ENCODE measurements at regions not wholly inside any gene's neighbourhood (a gene's known extent, or its start where the extent isn't known, plus 50 kb on each side); places are given as distances from the start of the nearest gene placed in this dataset.

DNA sequence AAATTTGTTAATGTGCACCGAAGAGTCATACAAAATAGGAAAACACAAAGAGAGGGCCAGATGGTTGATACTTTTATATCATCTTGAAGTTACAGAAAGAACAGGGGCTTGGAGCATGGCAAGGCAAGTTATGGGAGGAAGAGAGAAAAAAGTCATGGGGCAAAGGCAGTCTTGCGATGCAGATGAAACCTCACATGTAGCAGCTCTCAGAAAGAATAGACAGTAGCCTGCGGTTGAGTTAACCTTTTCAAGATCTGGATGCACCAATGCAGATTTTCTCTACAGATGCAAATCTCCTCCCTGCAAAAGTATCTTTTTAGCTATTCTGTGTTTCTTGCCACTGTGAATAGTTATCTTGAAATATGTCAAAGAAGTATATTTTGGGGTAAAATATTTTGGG is 243.9 kb downstream of the TMEM167A start:
- WGBS: 87% methylated on average over 3 of the region's 3 CpGs
- no peak for DNase-seq (ENCODE audit: low spot score)
- no peak overlapping the region for H3K27ac ChIP-seq (ENCODE audit: low read depth in 1 of 2, low read length in 2 of 2)
- TF ChIP-seq NR2F2 (IDR thresholded peaks at IDR 0.05) (no peak), RXRA (IDR thresholded peaks at IDR 0.05) (no peak), ATF3 (IDR thresholded peaks at IDR 0.05) (no peak), JUND (IDR thresholded peaks at IDR 0.05) (no peak), SP1 (IDR thresholded peaks at IDR 0.05) (no peak), EGR1 (IDR thresholded peaks at IDR 0.05; ENCODE audit: low read depth in 2 of 2) (no peak), FOXA2 (IDR thresholded peaks at IDR 0.05) (no peak), GABPA (IDR thresholded peaks at IDR 0.05 in 1 of 2, conservative IDR thresholded peaks at IDR 0.05 in 1 of 2) (no peak), TAF1 (conservative IDR thresholded peaks at IDR 0.05) (no peak), FOXA1 (IDR thresholded peaks at IDR 0.05) (no peak), HNF4A (conservative IDR thresholded peaks at IDR 0.05) (no peak), HNF4G (IDR thresholded peaks at IDR 0.05) (no peak), RAD21 (IDR thresholded peaks at IDR 0.05) (no peak)
- TF ChIP-seq, protein P1, sequence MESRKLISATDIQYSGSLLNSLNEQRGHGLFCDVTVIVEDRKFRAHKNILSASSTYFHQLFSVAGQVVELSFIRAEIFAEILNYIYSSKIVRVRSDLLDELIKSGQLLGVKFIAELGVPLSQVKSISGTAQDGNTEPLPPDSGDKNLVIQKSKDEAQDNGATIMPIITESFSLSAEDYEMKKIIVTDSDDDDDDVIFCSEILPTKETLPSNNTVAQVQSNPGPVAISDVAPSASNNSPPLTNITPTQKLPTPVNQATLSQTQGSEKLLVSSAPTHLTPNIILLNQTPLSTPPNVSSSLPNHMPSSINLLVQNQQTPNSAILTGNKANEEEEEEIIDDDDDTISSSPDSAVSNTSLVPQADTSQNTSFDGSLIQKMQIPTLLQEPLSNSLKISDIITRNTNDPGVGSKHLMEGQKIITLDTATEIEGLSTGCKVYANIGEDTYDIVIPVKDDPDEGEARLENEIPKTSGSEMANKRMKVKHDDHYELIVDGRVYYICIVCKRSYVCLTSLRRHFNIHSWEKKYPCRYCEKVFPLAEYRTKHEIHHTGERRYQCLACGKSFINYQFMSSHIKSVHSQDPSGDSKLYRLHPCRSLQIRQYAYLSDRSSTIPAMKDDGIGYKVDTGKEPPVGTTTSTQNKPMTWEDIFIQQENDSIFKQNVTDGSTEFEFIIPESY (IDR thresholded peaks at IDR 0.05): no peak
- TF ChIP-seq, protein P2, sequence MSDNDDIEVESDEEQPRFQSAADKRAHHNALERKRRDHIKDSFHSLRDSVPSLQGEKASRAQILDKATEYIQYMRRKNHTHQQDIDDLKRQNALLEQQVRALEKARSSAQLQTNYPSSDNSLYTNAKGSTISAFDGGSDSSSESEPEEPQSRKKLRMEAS (IDR thresholded peaks at IDR 0.05): no peak
- peaks cover 0 to 4% (median 1%) of the 10 kb centered on the region in 4 donors for H3K9me3 ChIP-seq (ENCODE audit: control insufficient read depth in 4 of 4, low read length in 3 of 4)
- no peak overlapping the region for H3K9ac ChIP-seq (ENCODE audit: low read depth in 1 of 2, low read length in 2 of 2)
- H3K4me1 ChIP-seq (ENCODE audit: control insufficient read depth in 4 of 4, insufficient read depth in 4 of 4, low read length in 3 of 4): no peaks in the 10 kb centered on the region
- no peaks in the 10 kb centered on the region for H3K27me3 ChIP-seq (ENCODE audit: control insufficient read depth in 4 of 4, insufficient read depth in 4 of 4, low read length in 3 of 4)
- no peak overlapping the region for H3K4me3 ChIP-seq (ENCODE audit: low read depth in 1 of 3, low read length in 3 of 3)
- H3K36me3 ChIP-seq (ENCODE audit: control insufficient read depth in 4 of 4, insufficient read depth in 3 of 4, low read depth in 1 of 4, low read length in 3 of 4): no peaks in the 10 kb centered on the region

- 93% methylated on average over 2 of the region's 2 CpGs for WGBS
- Histone ChIP-seq H3K27me3 (ENCODE audit: control insufficient read depth in 4 of 4, insufficient read depth in 4 of 4, low read length in 3 of 4) (no peaks in the 10 kb centered on the region), H3K4me3 (ENCODE audit: low read depth in 1 of 3, low read length in 3 of 3) (no peak overlapping the region), H3K27ac (ENCODE audit: low read depth in 1 of 2, low read length in 2 of 2) (no peak overlapping the region), H3K4me1 (ENCODE audit: control insufficient read depth in 4 of 4, insufficient read depth in 4 of 4, low read length in 3 of 4) (no peaks in the 10 kb centered on the region), H3K36me3 (ENCODE audit: control insufficient read depth in 4 of 4, insufficient read depth in 3 of 4, low read depth in 1 of 4, low read length in 3 of 4) (no peaks in the 10 kb centered on the region), H3K9me3 (ENCODE audit: control insufficient read depth in 4 of 4, low read length in 3 of 4) (peaks cover 0 to 4% (median 1%) of the 10 kb centered on the region in 4 donors), H3K9ac (ENCODE audit: low read depth in 1 of 2, low read length in 2 of 2) (no peak overlapping the region)
- TF ChIP-seq FOXA2 (IDR thresholded peaks at IDR 0.05) (no peak), TAF1 (conservative IDR thresholded peaks at IDR 0.05) (no peak), ATF3 (IDR thresholded peaks at IDR 0.05) (no peak), RXRA (IDR thresholded peaks at IDR 0.05) (no peak), EGR1 (IDR thresholded peaks at IDR 0.05; ENCODE audit: low read depth in 2 of 2) (no peak), SP1 (IDR thresholded peaks at IDR 0.05) (no peak), HNF4G (IDR thresholded peaks at IDR 0.05) (no peak), YY1 (IDR thresholded peaks at IDR 0.05) (no peak)
- TF ChIP-seq, protein P2 (IDR thresholded peaks at IDR 0.05): no peak
- TF ChIP-seq, protein P3, sequence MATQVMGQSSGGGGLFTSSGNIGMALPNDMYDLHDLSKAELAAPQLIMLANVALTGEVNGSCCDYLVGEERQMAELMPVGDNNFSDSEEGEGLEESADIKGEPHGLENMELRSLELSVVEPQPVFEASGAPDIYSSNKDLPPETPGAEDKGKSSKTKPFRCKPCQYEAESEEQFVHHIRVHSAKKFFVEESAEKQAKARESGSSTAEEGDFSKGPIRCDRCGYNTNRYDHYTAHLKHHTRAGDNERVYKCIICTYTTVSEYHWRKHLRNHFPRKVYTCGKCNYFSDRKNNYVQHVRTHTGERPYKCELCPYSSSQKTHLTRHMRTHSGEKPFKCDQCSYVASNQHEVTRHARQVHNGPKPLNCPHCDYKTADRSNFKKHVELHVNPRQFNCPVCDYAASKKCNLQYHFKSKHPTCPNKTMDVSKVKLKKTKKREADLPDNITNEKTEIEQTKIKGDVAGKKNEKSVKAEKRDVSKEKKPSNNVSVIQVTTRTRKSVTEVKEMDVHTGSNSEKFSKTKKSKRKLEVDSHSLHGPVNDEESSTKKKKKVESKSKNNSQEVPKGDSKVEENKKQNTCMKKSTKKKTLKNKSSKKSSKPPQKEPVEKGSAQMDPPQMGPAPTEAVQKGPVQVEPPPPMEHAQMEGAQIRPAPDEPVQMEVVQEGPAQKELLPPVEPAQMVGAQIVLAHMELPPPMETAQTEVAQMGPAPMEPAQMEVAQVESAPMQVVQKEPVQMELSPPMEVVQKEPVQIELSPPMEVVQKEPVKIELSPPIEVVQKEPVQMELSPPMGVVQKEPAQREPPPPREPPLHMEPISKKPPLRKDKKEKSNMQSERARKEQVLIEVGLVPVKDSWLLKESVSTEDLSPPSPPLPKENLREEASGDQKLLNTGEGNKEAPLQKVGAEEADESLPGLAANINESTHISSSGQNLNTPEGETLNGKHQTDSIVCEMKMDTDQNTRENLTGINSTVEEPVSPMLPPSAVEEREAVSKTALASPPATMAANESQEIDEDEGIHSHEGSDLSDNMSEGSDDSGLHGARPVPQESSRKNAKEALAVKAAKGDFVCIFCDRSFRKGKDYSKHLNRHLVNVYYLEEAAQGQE (IDR thresholded peaks at IDR 0.05): no peak
- no peak for DNase-seq (ENCODE audit: low spot score)
These were observed 244.7 kb downstream of the TMEM167A start for GRCh38 chr5:82832445-82832844.
